ENCODE measurements at regions not wholly inside any gene's neighbourhood (a gene's known extent, or its start where the extent isn't known, plus 50 kb on each side); places are given as distances from the start of the nearest gene placed in this dataset.

GRCh38 chr6:56334937-56335336 is 87.6 kb upstream of the COL21A1 start:
- TF ChIP-seq EZH2 (IDR thresholded peaks at IDR 0.05; ENCODE audit: low read depth, unreplicated experiment) (no peak), ZNF331 (CRISPR knock-in tag; IDR thresholded peaks at IDR 0.05; ENCODE audit: low read depth) (no peak)
- TF ChIP-seq, protein P1, sequence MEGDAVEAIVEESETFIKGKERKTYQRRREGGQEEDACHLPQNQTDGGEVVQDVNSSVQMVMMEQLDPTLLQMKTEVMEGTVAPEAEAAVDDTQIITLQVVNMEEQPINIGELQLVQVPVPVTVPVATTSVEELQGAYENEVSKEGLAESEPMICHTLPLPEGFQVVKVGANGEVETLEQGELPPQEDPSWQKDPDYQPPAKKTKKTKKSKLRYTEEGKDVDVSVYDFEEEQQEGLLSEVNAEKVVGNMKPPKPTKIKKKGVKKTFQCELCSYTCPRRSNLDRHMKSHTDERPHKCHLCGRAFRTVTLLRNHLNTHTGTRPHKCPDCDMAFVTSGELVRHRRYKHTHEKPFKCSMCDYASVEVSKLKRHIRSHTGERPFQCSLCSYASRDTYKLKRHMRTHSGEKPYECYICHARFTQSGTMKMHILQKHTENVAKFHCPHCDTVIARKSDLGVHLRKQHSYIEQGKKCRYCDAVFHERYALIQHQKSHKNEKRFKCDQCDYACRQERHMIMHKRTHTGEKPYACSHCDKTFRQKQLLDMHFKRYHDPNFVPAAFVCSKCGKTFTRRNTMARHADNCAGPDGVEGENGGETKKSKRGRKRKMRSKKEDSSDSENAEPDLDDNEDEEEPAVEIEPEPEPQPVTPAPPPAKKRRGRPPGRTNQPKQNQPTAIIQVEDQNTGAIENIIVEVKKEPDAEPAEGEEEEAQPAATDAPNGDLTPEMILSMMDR (conservative IDR thresholded peaks at IDR 0.05; ENCODE audit: low read depth in 2 of 2): no peak
- Histone ChIP-seq H2AFZ (no peak overlapping the region), H3K36me3 (ENCODE audit: insufficient read depth) (no peaks in the 10 kb centered on the region), H3K4me3 (no peak overlapping the region), H4K20me1 (replicated peaks; ENCODE audit: insufficient read depth) (no peaks in the 10 kb centered on the region), H3K4me1 (ENCODE audit: insufficient read depth) (no peaks in the 10 kb centered on the region), H3K4me2 (no peak overlapping the region), H3F3A (replicated peaks; ENCODE audit: low read depth) (no peaks in the 10 kb centered on the region), H3K9me2 (ENCODE audit: insufficient read depth) (no peaks in the 10 kb centered on the region), H3K27me3 (ENCODE audit: insufficient read depth) (no peaks in the 10 kb centered on the region), H3K79me2 (replicated peaks; ENCODE audit: insufficient read depth) (no peaks in the 10 kb centered on the region), H3K27ac (ENCODE audit: low read depth) (no peak overlapping the region)
- Mint-ChIP-seq H3K4me3 (no peak overlapping the region), H3K36me3 (ENCODE audit: low read depth) (no peaks in the 10 kb centered on the region), H3K9me3 (no peaks in the 10 kb centered on the region; the same call in 2 of the 3 replicates), H3K27ac (no peak overlapping the region), H3K27me3 (ENCODE audit: insufficient read depth, low read depth, poor library complexity) (no peaks in the 10 kb centered on the region), H3K4me1 (no peaks in the 10 kb centered on the region)
- DNase-seq (ENCODE audit: low spot score) (no peak), ATAC-seq (no peak)

GRCh38 chr6:56329271-56330050 is 82.1 kb upstream of the COL21A1 start:
- Mint-ChIP-seq H3K36me3 (ENCODE audit: low read depth) (no peaks in the 10 kb centered on the region), H3K27me3 (ENCODE audit: insufficient read depth, low read depth, poor library complexity) (no peaks in the 10 kb centered on the region), H3K4me3 (no peak overlapping the region), H3K27ac (no peak overlapping the region), H3K4me1 (no peaks in the 10 kb centered on the region), H3K9me3 (no peaks in the 10 kb centered on the region)
- Histone ChIP-seq H4K20me1 (replicated peaks; ENCODE audit: insufficient read depth) (no peaks in the 10 kb centered on the region), H3K79me2 (replicated peaks; ENCODE audit: insufficient read depth) (no peaks in the 10 kb centered on the region), H3K27me3 (ENCODE audit: insufficient read depth) (no peaks in the 10 kb centered on the region), H3K36me3 (ENCODE audit: insufficient read depth) (no peaks in the 10 kb centered on the region), H3K4me1 (ENCODE audit: insufficient read depth) (no peaks in the 10 kb centered on the region), H3K4me3 (no peak overlapping the region), H3K4me2 (no peak overlapping the region), H3K27ac (ENCODE audit: low read depth) (no peak overlapping the region), H2AFZ (no peak overlapping the region; the same call in 1 of the 2 replicates), H3K9me2 (ENCODE audit: insufficient read depth) (no peaks in the 10 kb centered on the region), H3F3A (replicated peaks; ENCODE audit: low read depth) (no peaks in the 10 kb centered on the region)
- ATAC-seq: no peak
- no peak for DNase-seq (ENCODE audit: low spot score)
- TF ChIP-seq ZNF114 (CRISPR knock-in tag; IDR thresholded peaks at IDR 0.05) (no peak), EZH2phosphoT487 (IDR thresholded peaks at IDR 0.05; ENCODE audit: unreplicated experiment) (no peak), POLR2AphosphoS5 (IDR thresholded peaks at IDR 0.05; ENCODE audit: low read depth) (no peak), CREB1 (CRISPR knock-in tag; IDR thresholded peaks at IDR 0.05; ENCODE audit: low read depth) (no peak), EZH2 (IDR thresholded peaks at IDR 0.05; ENCODE audit: low read depth, unreplicated experiment) (no peak), ETS1 (IDR thresholded peaks at IDR 0.05) (no peak), NANOG (IDR thresholded peaks at IDR 0.05; ENCODE audit: borderline replicate concordance) (no peak), STAT1 (IDR thresholded peaks at IDR 0.05; ENCODE audit: unreplicated experiment) (no peak), ZNF331 (CRISPR knock-in tag; IDR thresholded peaks at IDR 0.05; ENCODE audit: low read depth) (no peak)
- TF ChIP-seq, protein P1 (conservative IDR thresholded peaks at IDR 0.05; ENCODE audit: low read depth in 2 of 2): no peak
